ENCODE measurements at regions not wholly inside any gene's neighbourhood (a gene's known extent, or its start where the extent isn't known, plus 50 kb on each side); places are given as distances from the start of the nearest gene placed in this dataset.
"Not testable (repeated sequence)": the region's sequence is repeated elsewhere in the genome, so short reads cannot be mapped to it uniquely, and the experiment has no call there.

DNA sequence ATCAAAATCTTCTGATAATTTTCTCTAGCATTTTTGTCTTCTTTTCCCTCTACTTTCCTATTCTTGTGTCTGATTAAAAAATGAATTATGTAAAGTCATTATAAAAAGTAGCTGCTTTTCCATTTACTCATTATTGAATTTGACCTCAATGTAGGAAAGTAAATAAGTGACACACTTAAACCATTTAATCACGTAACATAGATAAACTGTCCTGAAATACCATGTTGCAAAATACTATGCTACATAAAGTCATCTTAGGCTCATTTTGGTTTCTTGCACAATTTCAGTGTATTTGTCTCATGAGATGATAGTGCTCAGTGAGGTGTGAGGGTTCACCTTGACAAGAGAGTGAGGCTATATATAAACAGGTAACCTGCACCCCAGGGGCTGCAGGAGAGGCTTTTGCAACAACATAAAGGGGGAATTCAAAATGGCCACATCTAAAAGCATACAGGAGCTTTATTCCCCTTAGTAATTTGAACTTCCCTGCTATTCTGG is 502.7 kb downstream of the RNF144A start:
- in situ Hi-C loops (cut with MboI; ENCODE audit: low sequenced_read_pairs), result loop anchor here (25.0 kb wide), 1 partner anchor 1267 kb away; the partner anchor contains the start of gene ID2

- in situ Hi-C loops (cut with MboI; ENCODE audit: low sequenced_read_pairs), result loop anchor here (25.0 kb wide), 1 partner anchor 1267 kb away; the partner anchor contains the start of gene ID2
Measured at GRCh38 chr2:7420530-7420929, 503.3 kb downstream of the RNF144A start.

DNA sequence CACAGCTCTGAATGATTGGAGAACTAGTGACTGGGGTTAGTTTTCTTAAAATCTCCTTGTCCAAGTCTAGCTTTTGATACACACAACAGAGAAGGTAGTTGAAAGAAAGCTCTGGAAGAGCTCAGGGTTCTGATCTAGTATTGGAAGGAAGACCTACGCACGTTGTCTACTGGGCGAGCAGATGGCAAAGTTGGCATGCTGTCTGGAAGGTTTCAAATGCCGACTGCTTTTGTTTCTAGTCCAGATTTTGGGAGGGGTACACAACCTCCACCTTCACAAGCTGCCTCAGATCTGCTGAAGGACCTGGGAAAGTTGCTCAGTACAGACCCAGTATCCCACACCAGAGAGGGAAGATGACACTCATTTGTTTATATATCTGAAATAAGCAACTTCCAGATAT is 507.3 kb downstream of the RNF144A start:
- in situ Hi-C loops (cut with MboI; ENCODE audit: low sequenced_read_pairs), result loop anchor here (25.0 kb wide), 1 partner anchor 1263 kb away; the partner anchor contains the start of gene ID2

- in situ Hi-C loops (cut with MboI; ENCODE audit: low sequenced_read_pairs), result no loop called here
Measured at GRCh38 chr2:7427293-7428060, 510.3 kb downstream of the RNF144A start.

- in situ Hi-C loops (cut with MboI; ENCODE audit: low sequenced_read_pairs), result no loop called here
Measured at GRCh38 chr2:7428454-7429204, 511.4 kb downstream of the RNF144A start.

- in situ Hi-C loops (cut with MboI; ENCODE audit: low sequenced_read_pairs), result no loop called here
Measured at GRCh38 chr2:7429733-7430132, 512.5 kb downstream of the RNF144A start.

GRCh38 chr2:7430421-7430868 is 513.2 kb downstream of the RNF144A start:
- in situ Hi-C loops (cut with MboI; ENCODE audit: low sequenced_read_pairs), result no loop called here

GRCh38 chr2:7430869-7431641 is 513.8 kb downstream of the RNF144A start:
- in situ Hi-C loops (cut with MboI; ENCODE audit: low sequenced_read_pairs), result no loop called here

DNA sequence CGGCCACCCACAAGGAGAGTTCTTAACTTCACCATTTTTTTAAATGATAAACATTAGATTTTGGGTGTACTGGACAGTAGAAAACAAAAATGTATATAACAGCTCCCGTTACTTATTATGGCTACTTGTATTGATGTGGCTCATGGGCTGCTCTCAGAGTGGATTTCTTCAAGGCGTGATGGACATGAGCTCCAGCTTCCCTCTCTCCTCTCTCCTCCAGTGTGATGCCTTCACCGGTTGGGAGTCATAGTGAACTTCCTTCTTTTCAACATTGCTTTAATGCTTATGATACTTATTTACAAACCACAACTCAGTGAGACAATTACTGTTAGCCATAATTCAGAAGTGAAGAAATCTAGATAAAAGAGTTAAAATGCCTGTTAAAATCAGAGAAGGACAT is 515.2 kb downstream of the RNF144A start:
- in situ Hi-C loops (cut with MboI; ENCODE audit: low sequenced_read_pairs), result no loop called here

GRCh38 chr2:7436096-7436906 is 519.1 kb downstream of the RNF144A start:
- in situ Hi-C loops (cut with MboI; ENCODE audit: low sequenced_read_pairs), result no loop called here

- in situ Hi-C loops (cut with MboI; ENCODE audit: low sequenced_read_pairs), result no loop called here
Measured at GRCh38 chr2:7437141-7437540, 519.9 kb downstream of the RNF144A start.

- in situ Hi-C loops (cut with MboI; ENCODE audit: low sequenced_read_pairs), result no loop called here
Measured at GRCh38 chr2:7437716-7438632, 520.8 kb downstream of the RNF144A start.

- in situ Hi-C loops (cut with MboI; ENCODE audit: low sequenced_read_pairs), result no loop called here
Measured at GRCh38 chr2:7438855-7439254, 521.6 kb downstream of the RNF144A start.

GRCh38 chr2:7440977-7441376 is 523.8 kb downstream of the RNF144A start:
- in situ Hi-C loops (cut with MboI; ENCODE audit: low sequenced_read_pairs), result no loop called here

GRCh38 chr2:7441841-7442240 is 524.6 kb downstream of the RNF144A start:
- in situ Hi-C loops (cut with MboI; ENCODE audit: low sequenced_read_pairs), result not testable (repeated sequence)

DNA sequence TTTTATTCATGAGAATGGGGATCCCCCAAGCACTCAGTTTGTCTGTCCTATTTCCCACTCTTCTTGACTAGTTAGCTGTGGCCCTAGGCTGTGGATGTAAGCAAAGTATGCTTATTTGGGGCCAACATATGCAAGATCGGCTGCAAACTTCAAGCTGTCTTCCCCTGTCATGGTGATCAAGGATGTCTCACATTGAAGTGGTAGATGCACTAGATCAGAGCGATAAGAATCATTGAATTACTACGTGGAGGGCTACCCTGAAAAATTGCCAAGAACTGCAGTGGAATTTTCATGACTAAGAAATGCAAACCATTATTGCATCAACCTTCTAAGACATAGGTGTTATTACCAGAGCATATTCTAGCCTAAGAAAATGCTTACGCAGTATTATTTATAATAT is 527.4 kb downstream of the RNF144A start:
- in situ Hi-C loops (cut with MboI; ENCODE audit: low sequenced_read_pairs), result no loop called here

GRCh38 chr2:7448578-7449264 is 531.5 kb downstream of the RNF144A start:
- in situ Hi-C loops (cut with MboI; ENCODE audit: low sequenced_read_pairs), result no loop called here

DNA sequence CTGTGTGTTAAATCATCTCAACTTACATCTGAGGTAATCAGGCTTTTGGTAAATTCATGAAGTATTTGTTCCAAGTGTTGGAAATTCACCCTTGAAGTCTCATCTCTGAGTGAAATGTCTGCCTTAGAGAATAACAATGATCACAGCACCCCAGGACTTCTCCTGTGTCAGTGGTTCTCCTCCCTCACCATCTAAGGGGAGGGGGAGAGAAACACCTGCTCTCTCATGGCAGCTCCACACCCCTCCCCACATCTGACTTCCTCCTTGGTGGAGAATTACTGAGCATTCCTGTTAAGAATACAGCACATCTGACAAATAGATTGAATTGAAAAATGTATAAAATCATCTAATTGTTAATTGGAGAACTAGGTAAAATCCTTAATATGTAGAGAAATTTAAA is 532.1 kb downstream of the RNF144A start:
- in situ Hi-C loops (cut with MboI; ENCODE audit: low sequenced_read_pairs), result no loop called here
